HG03175 (cell line): ENCODE measurements at regions not wholly inside any gene's neighbourhood (a gene's known extent, or its start where the extent isn't known, plus 50 kb on each side); places are given as distances from the start of the nearest gene placed in this dataset.

Experiments
- ATAC-seq: cut with Tn5 transposase; IDR thresholded peaks from one replicate; pipeline ENCODE4 v1.9.1; 2021; ENCODE audit warnings: mild to moderate bottlenecking, moderate library complexity; ENCODE audit not compliant: unreplicated experiment

DNA sequence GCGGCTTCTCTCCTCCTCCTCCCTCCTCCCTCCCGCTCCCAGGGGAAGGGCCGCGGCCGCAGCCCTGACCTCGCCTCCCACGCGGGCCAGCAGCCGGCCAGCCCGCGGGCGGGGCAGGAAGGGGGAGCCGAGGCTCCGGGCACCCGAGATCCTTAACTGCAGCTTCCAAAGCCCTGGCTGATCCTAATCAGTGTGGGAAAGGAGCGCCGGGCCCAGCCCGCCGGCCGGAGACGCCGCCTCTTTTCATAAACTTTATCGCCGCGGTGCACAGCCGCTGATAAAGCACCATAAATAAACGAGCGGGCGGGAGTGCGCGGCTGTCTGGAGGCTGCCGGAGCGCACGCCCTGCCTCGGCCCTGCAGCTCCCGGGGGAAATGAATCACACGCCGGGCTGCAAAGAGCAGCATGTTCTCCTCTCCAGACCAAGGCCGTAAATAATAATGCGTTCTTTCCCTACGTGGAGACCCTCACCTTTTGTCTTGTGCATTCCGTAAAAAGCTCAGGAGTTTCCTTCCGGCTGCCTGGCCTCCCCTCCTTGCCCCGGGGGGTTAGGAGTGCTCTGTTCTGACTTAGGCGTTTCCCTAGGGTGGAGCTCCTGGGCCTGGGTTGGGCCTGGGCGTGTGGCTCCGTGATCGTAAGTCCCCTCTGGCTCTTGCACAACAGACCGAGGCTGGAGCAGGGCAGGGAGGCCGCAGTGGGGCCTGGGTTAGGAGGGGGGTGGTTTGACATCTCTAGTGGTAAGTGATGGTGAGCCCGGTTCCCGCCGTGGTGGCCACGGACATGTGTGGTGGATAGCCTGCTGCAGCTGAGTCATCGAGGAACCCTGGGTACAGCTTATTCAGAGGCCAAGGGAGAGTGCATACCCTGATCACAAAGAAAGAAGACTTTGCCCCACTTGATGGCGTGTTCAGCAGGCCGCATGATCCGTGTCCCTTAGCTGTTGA lies 132.6 kb upstream of the HES1 start:
- peak; percentile 72 for ATAC-seq

DNA sequence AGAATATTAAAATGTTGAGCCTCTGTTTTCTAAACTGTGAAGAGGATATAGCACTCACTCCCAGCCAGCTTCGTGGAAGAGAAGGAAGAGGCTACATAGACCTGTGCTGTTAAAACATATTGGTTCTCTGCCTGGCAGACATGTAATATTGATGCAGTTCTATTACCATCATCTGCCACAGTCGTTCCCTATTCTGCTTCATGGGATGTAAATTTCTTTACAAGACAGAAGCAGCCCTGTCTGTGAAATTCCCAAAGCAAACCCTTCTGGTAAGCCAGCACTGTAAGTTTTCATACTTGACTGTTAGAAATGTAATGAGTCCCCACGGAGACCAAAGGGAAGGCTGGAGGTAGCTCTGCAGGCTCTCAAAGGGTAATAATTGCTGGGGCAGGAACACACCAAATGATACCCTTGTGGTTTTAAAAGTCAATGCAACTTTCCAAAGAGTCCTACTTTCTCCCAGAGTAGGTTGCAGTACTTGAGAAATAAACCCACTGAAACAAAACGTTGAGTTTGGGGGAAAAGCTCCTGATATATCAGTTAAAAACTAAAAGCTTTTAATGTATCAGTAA lies 129.9 kb upstream of the HES1 start:
- no peak for ATAC-seq

DNA sequence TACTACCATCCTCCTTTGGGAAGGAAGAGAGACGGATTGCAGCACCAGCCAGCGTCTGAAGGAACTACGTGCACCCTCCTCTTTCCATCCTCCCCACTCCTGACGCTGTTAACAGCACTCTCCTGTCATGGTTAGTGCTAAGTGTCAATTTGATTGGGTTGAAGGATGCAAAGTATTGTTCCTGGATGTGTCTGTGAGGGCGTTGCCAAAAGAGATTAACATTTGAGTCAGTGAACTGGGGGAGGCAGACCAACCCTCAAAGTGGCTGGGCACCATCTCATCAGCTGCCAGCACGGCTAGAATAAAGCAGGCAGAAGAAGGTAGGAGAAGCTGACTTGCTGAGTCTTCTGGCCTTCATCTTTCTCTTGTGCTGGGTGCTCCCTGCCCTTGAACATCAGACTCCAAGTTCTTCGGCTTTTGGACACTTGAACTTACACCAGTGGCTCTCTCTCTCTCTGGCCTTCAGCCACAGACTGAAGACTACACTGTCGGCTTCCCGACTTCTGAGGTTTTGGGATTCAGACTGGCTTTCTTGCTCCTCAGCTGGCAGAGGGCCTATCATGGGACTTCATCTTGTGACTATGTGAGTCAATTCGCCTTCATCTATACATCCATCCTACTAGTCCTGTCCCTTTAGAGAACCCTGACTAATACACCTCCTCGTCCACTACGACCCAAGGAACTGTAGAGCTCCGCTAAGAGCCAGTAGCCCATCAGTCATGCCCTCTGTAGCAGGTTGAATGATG lies 128.2 kb upstream of the HES1 start:
- ATAC-seq = no peak

DNA sequence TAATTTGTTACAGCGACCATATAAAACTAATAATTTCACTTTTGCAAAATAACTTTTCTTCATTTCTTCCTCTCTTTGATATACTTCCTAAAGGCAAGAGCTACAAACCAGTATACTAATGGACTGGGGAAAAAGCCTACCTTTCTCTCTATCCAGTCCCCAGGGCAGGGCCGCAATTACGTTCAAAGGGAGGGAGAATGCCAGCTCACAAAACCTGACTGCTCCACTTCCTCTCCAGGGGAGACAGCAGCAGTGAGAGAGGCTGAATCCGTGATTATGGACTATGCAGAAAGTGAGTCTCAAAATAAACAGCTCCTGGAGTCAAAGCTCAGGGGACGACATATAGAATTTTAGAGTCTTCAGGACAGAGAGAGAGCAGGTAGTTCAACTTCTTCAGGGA lies 126.9 kb upstream of the HES1 start:
- no peak for ATAC-seq

DNA sequence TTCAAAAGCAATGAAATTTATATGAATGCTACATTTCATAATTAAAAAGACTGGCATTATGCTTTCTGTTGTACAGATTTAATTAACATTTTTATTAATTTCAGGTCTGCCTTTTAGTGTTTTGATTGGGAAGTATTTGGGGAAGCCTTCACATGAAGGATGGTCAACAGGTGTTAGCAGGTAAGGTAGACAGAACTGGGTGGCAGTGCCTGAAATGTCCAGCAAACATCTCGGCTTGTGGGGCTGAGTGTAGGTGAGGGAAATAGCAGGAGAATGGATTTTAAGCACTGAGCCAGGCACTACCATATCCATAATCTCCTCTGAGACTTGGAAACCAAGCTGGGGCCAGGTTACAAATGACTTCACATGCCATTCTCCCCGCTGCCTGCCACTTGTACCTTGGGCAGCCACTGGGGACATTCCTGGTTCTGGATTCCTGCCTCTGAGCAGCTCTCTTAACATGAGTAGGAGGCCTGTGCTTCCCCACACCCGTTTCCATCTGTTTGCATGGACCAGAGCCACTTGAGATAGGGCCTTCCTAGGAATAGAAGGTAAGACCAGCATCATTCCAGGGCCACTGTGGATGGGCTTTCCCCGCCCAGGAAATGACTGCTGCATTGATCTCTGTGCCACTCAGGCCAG lies 125.9 kb upstream of the HES1 start:
- no peak for ATAC-seq

DNA sequence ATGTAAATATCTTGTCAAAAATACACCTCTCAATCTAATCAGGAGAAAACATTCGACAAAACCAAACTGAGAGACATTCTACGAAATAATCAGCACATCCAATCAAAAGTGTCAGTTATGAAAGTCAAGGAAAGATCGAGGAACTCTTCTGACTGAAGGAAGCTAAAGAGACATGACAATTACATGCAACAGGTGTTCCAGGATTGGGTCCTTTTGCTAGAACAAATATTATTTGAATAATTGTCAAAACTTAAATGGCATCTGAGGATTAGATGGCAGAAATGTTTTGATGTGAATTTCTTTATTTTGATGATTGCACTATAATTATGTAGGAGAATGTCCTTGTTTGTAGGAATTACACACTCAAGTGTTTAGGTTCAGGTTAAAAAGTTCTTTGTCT lies 124.1 kb upstream of the HES1 start:
- ATAC-seq = no peak

DNA sequence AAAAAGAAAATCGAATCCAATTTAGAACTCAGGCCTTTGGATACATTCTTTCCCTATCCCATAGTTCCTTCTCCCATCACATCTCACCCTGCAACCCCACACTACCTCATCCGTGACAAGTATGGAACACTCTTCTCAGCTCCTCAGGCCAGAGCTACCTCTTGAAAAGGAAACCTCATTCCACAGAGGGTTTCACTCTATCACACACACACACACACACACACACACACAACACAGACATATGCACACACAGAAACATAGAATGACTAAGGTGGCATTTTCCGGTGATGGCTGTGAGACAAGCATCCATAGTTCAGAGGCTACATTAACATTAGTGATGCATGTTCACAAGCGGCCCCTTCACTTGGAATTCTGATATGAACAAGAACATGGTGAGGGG lies 122.0 kb upstream of the HES1 start:
- no peak for ATAC-seq

DNA sequence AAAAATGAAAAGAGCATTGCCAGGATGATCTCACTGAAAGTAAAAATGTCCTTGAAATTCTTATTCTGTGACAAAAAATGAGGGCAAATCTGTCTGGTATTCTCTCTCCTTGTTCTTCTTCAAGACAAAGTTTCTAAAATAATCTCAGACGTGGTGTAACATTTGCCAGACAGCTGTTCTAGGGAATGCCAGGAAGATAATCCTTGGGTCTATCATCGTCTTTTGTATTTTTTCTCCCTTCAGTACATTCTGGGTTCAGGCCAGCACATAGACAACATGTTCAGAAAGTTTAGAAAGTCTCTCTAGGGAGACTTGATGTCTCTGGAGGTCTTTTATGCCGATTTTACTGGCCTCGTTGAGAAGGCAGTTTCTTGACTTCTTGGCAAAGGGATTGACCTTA lies 121.2 kb upstream of the HES1 start:
- no peak for ATAC-seq

DNA sequence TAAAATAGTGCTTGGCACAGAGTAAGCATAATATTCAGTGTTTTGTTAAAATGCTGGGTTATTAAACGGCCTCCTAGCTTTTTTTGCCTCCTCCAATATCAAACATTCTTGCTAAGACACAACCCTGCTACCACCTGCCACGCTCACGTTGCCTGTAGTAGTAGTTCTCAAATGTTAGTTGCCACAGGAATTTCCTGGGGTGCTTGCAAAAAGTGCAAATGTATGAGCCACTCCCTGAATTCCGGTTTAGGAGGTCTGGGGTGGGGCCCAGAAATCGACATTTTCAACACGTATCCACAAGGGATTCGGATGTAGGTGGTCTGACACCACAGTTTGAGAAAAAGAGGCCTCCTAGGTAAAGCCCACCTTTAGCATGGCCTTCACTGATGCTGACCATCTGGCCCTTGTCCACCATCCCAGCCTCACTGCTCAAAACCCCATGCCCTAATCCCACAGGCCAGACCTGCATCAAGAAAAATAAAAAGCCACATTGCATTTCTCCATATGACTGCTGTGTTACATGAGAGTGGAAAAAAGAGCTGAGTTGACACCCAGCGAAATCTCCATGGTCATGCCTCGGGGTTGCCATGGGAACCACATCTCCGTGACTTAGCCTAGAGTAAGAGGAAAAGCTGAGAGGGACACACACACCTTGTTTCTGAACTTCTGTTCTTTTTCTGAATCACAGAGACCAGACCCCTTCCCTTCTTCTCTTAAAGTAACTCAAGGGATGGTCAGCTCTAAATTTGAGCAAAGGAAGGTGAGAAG lies 116.4 kb upstream of the HES1 start:
- no peak for ATAC-seq

DNA sequence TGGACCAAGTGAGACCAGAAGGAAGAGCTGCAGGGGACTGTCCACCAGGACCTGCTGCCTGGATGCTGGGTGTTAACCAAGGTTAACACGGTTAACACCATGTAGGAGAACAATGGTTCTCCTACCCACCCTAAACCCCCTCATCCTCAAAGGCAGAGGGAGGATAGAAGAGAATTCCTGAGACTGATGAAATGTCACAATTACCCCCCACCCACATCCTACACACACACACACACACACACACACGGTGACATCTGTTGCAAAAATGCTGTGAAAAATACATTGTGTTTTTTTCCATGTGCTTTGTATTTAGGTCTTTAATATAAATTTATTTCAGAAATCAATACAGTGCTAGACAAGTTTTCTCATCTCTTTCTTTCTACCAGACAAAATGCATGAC lies 113.9 kb upstream of the HES1 start:
- ATAC-seq = no peak

DNA sequence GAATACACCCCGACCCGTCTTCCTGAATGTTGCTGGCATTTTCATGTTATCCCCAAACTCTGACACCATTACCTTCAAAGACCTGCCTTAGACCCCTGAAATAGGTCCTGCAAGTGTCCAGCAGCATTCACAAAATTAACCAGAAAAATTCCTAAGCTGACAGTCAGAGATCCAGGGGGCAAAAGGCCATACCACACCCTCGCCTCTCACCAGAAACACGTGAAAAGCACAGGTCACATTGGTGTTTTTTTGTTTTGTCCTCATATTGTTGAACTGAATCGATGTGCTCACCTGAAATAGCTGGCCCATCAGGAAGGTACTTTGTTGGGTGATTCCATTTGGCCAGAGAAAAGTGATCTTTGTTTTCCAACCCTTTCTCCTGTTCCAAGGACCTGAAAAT lies 113.1 kb upstream of the HES1 start:
- no peak for ATAC-seq

DNA sequence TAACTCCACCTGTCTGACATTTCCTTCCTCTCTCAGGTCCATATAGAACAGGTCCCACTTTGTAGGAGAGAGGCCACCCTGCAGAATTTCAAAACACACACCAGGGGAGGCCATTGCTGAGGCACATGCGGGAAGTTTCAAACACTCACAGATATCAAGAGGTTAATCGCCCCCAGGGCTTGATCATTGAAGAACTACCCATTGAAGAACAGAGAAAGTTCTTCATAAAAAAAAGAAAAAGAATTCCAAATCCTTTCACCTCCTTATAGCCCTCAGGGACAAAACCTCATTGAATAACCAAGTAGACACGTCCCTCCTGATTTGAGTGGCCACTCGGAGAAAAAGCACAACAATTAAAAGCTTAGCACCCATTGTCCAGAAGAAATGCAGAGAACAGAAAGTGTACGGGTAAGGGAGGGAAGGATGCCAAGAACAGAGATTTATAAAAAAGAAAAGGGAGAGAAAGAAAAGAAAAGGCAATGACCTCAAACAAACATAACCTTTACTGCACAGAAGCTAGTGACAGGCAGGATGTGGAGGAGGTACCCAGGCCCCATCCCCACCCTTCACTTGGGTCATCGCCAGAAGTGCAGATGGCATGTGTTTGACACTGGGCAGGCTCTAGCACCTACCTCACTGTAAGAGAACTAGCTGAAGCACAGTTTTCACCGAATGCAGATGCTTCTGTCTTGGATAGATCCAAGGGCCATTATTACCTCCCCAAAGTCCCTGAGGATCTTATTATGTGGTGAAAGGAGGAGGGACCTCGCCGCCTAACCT lies 112.3 kb upstream of the HES1 start:
- ATAC-seq = no peak

DNA sequence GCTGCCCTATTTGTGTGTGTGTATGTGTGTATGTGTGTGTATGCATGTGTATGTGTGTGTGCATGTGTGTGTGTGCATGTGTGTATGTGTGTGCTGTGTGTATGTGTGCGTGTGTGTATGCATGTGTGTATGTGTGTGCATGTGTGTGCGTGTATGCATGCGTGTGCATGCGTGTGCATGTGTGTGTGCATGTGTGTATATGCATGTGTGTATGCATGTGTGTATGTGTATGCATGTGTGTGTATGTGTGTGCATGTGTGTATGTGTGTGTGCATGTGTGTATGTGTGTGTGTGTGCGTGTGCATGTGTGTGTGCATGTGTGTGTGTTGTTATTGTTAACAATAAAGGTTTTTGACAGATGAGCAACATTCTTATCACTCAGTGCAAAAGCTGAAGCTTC lies 110.8 kb upstream of the HES1 start:
- ATAC-seq = no peak

DNA sequence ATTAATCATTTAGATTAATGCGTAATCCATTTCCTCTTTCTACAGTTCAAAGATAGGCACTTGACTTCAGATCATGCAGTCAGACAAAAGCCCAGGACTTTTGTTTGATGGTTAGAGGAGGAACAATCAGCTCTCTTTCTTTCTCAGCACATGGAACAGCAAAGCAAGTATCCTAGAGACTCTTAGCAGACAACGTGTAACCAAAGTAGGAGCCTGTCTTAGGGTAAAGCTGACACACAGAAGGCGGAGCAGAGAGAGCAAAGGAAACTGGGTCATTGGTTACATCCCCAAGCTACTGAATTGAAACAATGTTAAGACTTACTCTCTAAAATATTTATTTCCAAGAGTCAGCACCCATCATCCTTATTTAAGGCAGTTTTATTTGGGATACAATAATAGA lies 110.0 kb upstream of the HES1 start:
- no peak for ATAC-seq

DNA sequence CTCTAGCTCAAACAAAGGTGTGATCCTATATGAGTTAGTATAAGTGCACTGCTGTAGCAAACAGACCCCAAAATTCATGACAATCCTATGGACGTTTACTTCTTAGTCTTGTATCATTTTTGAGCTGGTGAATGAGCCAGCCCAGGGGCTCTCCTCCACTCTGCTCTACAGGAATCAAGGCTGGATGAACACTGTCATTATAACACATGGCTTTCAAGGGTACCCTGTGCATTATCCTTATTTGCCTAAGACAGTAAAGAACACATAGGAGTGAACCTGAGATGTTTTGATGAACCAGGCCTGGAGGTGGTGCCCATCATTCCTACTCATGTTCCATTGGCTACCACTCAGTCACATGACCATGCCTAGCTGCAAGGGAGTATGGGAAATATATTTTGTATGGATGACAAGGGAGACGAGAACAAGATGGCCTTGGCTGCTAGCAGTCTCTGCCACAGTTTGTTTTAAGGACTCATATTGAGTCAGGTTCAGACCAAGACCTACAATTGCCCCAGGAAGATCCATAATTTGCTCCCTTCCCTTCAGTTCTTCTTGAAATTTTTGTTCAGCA lies 107.4 kb upstream of the HES1 start:
- no peak for ATAC-seq

DNA sequence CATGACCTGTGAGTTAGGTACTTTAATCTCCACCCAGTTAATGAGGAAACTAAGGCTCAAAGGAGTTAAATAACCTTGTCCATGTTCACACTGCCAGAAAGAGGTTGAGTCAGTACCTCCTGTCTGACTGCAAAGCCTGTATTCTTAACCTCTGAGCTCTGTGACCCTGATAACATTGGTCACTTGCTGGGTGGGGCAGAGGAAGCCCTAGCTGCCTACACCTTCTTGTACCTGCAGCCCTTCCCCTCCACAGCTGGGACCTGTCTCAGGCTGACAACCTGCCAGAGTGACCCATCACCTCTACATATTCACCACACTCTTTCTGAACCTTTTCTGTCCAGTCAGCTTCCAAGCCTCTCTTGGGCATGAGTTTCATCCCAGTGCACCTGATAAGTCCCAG lies 106.1 kb upstream of the HES1 start:
- ATAC-seq = no peak

DNA sequence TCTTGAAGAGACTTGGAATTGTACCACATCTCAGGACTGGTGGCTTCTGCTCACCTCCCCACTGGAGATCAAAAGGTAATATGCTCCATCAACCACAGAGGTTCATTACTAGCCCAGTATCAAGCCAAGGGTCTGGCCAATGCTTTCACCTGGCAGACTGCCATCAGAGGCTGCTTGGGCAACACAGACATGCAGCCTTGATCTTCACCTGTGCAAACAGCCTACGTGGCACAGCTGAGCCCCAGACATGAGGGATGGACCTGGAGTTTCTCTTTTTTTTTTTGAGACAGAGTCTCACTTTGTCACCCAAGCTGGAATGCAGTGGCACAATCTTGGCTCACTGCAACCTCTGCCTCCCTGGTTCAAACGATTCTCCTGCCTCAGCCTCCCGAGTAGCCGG lies 105.6 kb upstream of the HES1 start:
- ATAC-seq = no peak

DNA sequence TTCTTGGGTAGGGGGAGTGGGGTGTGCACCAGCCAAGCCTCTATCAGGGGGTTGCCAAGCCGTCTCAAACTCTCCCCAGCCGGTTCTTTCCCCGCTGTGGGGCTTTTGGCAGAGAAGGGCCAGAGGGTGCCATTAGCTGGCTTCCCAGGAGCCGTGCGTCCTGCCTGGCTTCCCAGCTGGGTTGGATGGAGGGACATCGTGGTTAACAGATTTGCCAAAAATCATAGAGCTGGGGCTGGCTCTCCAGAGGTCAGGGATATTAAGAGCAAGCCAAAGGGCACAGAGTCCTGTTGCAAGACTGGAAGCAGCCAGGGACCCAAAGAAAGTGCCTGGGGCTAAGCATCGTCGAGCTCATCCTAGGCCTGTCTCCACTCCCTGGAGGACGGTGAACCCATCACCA lies 104.6 kb upstream of the HES1 start:
- no peak for ATAC-seq

DNA sequence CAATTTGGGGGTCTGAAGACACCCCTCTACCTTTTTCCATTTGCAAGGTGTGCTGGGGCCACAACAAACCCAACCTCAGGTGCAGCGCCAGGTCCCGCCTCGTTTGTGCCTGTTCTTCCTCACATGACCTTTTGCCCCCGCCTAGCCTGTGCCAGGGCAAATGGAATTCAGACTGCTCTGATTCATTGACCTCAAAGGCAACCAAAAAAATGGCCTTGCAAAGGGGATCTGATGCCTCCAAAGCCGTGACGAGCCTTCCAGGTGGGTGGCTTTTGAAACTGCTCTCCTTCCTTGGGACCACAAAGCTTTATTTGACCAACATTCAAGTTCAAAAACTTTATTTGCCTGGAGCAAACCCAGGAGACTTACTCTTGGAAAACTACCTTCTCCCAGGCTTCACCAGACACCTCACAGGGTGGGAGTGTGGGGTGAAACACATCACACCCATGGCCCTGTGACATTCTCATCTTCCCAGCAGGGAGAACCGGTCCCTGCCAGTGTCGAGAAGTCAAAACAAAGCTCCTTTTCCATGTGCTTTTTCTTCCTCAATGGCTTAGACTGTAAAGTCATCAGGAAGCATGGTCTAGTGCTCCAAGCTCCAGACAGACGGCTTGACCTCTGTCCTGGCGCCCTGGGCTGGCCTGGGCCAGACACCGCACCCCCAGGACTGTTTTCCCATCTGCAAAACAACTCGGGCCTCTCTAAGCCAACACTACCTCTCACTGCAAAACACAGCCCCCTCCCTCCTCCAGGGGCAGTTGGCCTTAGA lies 103.9 kb upstream of the HES1 start:
- ATAC-seq = peak; percentile 5
